HEK293T (cell line): ENCODE measurements at regions not wholly inside any gene's neighbourhood (a gene's known extent, or its start where the extent isn't known, plus 50 kb on each side); places are given as distances from the start of the nearest gene placed in this dataset.

ENCODE experiments used
- ARNT ChIP-seq: fragments of 450-650 bp; IDR thresholded peaks from 2 replicates; pipeline ENCODE4 v1.6.1; 2017; ENCODE audit warnings: mild to moderate bottlenecking
- BHLHE40 ChIP-seq: fragments of 450-650 bp; IDR thresholded peaks from 2 replicates; pipeline ENCODE4 v1.6.1; 2016; ENCODE audit warnings: mild to moderate bottlenecking, moderate library complexity, borderline replicate concordance
- CTBP1 ChIP-seq: fragments of 450-650 bp; IDR thresholded peaks from 2 replicates; pipeline ENCODE4 v1.6.1; 2016; ENCODE audit warnings: borderline replicate concordance
- ELF4 ChIP-seq: fragments of 450-650 bp; IDR thresholded peaks from 2 replicates; pipeline ENCODE4 v1.6.1; 2017; ENCODE audit warnings: antibody characterized with exemption
- FOXK2 ChIP-seq: fragments of 450-650 bp; IDR thresholded peaks from 2 replicates; pipeline ENCODE4 v1.6.1; 2016; ENCODE audit warnings: mild to moderate bottlenecking
- FOXM1 ChIP-seq: fragments of 450-650 bp; IDR thresholded peaks from 2 replicates; pipeline ENCODE4 v1.6.1; 2017; ENCODE audit warnings: mild to moderate bottlenecking, borderline replicate concordance
- L3MBTL2 ChIP-seq: fragments of 450-650 bp; conservative IDR thresholded peaks from 2 replicates; pipeline ENCODE4 v1.6.1; 2016; ENCODE audit warnings: mild to moderate bottlenecking
- NFRKB ChIP-seq: fragments of 450-650 bp; IDR thresholded peaks from 2 replicates; pipeline ENCODE4 v1.6.1; 2016; ENCODE audit warnings: mild to moderate bottlenecking, moderate library complexity
- PKNOX1 ChIP-seq: fragments of 450-650 bp; IDR thresholded peaks from 2 replicates; pipeline ENCODE4 v1.6.1; 2016
- SP1 ChIP-seq: fragments of 450-650 bp; IDR thresholded peaks from 2 replicates; pipeline ENCODE4 v1.6.1; 2017
- TARDBP ChIP-seq: fragments of 450-650 bp; IDR thresholded peaks from 2 replicates; pipeline ENCODE4 v1.6.1; 2016

- TF ChIP-seq L3MBTL2 (no peak), FOXM1 (no peak), SP1 (no peak), CTBP1 (no peak), ELF4 (no peak), BHLHE40 (no peak), NFRKB (no peak), FOXK2 (no peak), ARNT (no peak), TARDBP (no peak), PKNOX1 (no peak)
Observed at GRCh38 chr4:13844740-13845139, 217.2 kb upstream of the BOD1L1 start.
